HCT116 (cell line): ENCODE measurements at regions not wholly inside any gene's neighbourhood (a gene's known extent, or its start where the extent isn't known, plus 50 kb on each side); places are given as distances from the start of the nearest gene placed in this dataset.

Experiments
- EGR1 ChIP-seq: IDR thresholded peaks from 2 replicates; pipeline ENCODE4 v1.6.1; 2012; ENCODE audit warnings: low read depth
- EZH2phosphoT487 ChIP-seq: fragments of 200-600 bp; IDR thresholded peaks from 2 replicates; pipeline ENCODE4 v1.6.1; 2018; ENCODE audit warnings: antibody characterized with exemption, borderline replicate concordance
- POLR2AphosphoS5 ChIP-seq: IDR thresholded peaks from 2 replicates; pipeline ENCODE4 v1.6.1; 2011; ENCODE audit warnings: mild to moderate bottlenecking, low read depth, low read length, moderate library complexity
- ZFX ChIP-seq: fragments of 450-650 bp; IDR thresholded peaks from 2 replicates; pipeline ENCODE4 v1.6.1; 2017
- ZNF274 ChIP-seq: fragments of 200-500 bp; sonication (Bioruptor generic); IDR thresholded peaks from 2 replicates; pipeline ENCODE4 v1.6.1; 2014; ENCODE audit warnings: mild to moderate bottlenecking, low read depth, low read length, inconsistent platforms
- TF ChIP-seq, protein P1 (sequence below), 3 experiments: fragments of 200-600 bp in 1 of 3; sonication (generic) in 1 of 3; IDR thresholded peaks in 2 of 3; conservative IDR thresholded peaks in 1 of 3; 2 replicates each; pipeline ENCODE4 v1.5.1; 2012 to 2017; ENCODE audit warnings: low read depth in 2 of 3, low read length in 2 of 3, antibody characterized with exemption in 1 of 3, borderline replicate concordance in 1 of 3, control low read depth in 1 of 3, mild to moderate bottlenecking in 1 of 3, mixed read lengths in 1 of 3, mixed run types in 1 of 3, moderate library complexity in 1 of 3; ENCODE audit not compliant: insufficient read depth in 1 of 3
- TF ChIP-seq, protein P2 (sequence below): IDR thresholded peaks from 2 replicates; pipeline ENCODE4 v1.6.1; 2012; ENCODE audit warnings: low read depth

DNA sequence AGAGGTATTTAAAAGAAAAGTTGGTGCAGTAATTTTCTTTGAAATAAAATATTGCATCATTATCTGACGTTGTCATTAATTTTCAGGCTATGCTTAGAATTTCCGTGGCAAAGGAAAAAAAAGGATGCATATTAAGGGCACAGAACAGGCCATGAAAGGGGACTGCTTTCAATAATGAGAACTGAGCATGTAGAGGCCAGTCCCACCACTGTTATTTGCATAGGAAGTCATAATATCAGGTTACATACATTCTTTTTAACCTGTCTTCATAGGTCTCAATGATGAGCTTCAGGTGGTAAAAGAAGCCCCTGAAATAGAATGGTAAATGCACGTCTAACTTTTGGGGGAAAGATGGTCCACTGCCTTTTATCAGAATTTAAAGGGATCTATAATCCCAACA is 272.1 kb upstream of the ALCAM start:
- TF ChIP-seq, protein P1, sequence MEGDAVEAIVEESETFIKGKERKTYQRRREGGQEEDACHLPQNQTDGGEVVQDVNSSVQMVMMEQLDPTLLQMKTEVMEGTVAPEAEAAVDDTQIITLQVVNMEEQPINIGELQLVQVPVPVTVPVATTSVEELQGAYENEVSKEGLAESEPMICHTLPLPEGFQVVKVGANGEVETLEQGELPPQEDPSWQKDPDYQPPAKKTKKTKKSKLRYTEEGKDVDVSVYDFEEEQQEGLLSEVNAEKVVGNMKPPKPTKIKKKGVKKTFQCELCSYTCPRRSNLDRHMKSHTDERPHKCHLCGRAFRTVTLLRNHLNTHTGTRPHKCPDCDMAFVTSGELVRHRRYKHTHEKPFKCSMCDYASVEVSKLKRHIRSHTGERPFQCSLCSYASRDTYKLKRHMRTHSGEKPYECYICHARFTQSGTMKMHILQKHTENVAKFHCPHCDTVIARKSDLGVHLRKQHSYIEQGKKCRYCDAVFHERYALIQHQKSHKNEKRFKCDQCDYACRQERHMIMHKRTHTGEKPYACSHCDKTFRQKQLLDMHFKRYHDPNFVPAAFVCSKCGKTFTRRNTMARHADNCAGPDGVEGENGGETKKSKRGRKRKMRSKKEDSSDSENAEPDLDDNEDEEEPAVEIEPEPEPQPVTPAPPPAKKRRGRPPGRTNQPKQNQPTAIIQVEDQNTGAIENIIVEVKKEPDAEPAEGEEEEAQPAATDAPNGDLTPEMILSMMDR (IDR thresholded peaks at IDR 0.05 in 2 of 3, conservative IDR thresholded peaks at IDR 0.05 in 1 of 3; ENCODE audit: borderline replicate concordance in 1 of 3, insufficient read depth in 1 of 3, low read depth in 2 of 3, low read length in 2 of 3), result no peak
- TF ChIP-seq ZNF274 (no peak), ZFX (no peak), EZH2phosphoT487 (no peak), POLR2AphosphoS5 (no peak), EGR1 (no peak)
- TF ChIP-seq, protein P2, sequence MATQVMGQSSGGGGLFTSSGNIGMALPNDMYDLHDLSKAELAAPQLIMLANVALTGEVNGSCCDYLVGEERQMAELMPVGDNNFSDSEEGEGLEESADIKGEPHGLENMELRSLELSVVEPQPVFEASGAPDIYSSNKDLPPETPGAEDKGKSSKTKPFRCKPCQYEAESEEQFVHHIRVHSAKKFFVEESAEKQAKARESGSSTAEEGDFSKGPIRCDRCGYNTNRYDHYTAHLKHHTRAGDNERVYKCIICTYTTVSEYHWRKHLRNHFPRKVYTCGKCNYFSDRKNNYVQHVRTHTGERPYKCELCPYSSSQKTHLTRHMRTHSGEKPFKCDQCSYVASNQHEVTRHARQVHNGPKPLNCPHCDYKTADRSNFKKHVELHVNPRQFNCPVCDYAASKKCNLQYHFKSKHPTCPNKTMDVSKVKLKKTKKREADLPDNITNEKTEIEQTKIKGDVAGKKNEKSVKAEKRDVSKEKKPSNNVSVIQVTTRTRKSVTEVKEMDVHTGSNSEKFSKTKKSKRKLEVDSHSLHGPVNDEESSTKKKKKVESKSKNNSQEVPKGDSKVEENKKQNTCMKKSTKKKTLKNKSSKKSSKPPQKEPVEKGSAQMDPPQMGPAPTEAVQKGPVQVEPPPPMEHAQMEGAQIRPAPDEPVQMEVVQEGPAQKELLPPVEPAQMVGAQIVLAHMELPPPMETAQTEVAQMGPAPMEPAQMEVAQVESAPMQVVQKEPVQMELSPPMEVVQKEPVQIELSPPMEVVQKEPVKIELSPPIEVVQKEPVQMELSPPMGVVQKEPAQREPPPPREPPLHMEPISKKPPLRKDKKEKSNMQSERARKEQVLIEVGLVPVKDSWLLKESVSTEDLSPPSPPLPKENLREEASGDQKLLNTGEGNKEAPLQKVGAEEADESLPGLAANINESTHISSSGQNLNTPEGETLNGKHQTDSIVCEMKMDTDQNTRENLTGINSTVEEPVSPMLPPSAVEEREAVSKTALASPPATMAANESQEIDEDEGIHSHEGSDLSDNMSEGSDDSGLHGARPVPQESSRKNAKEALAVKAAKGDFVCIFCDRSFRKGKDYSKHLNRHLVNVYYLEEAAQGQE, result no peak
